NCI-H2107 (cell line): ENCODE measurements at regions not wholly inside any gene's neighbourhood (a gene's known extent, or its start where the extent isn't known, plus 50 kb on each side); places are given as distances from the start of the nearest gene placed in this dataset.
A peak's percentile ranks its signal among the peaks of the same experiment; 100 is the strongest.

Experiments
- DNase-seq: peaks from one replicate; lab custom pipeline; 2025; lab: John Stamatoyannopoulos, UW

GRCh38 chr14:42123526-42123925 lies 516.9 kb downstream of the LRFN5 start:
- no peak for DNase-seq

- no peak for DNase-seq
Observed at GRCh38 chr14:42113358-42114069, 506.8 kb downstream of the LRFN5 start.

- no peak for DNase-seq
Observed at GRCh38 chr14:42112108-42112507, 505.4 kb downstream of the LRFN5 start.

GRCh38 chr14:42111355-42111754 lies 504.7 kb downstream of the LRFN5 start:
- DNase-seq, result no peak

- DNase-seq, result peak; percentile 67
Observed at GRCh38 chr14:42110167-42110566, 503.5 kb downstream of the LRFN5 start.

- DNase-seq, result no peak
Observed at GRCh38 chr14:42095155-42095554, 488.5 kb downstream of the LRFN5 start.

- DNase-seq, result no peak
Observed at GRCh38 chr14:42090122-42090521, 483.4 kb downstream of the LRFN5 start.

GRCh38 chr14:42079911-42080310 lies 473.2 kb downstream of the LRFN5 start:
- DNase-seq, result no peak

- DNase-seq, result no peak
Observed at GRCh38 chr14:42078345-42078744, 471.7 kb downstream of the LRFN5 start.

GRCh38 chr14:42070031-42070430 lies 463.4 kb downstream of the LRFN5 start:
- no peak for DNase-seq

- no peak for DNase-seq
Observed at GRCh38 chr14:42057111-42057510, 450.4 kb downstream of the LRFN5 start.

- DNase-seq, result no peak
Observed at GRCh38 chr14:42047421-42048055, 440.9 kb downstream of the LRFN5 start.

- no peak for DNase-seq
Observed at GRCh38 chr14:42045383-42045782, 438.7 kb downstream of the LRFN5 start.

- no peak for DNase-seq
Observed at GRCh38 chr14:42028607-42029006, 421.9 kb downstream of the LRFN5 start.

GRCh38 chr14:42027271-42027670 lies 420.6 kb downstream of the LRFN5 start:
- no peak for DNase-seq

- no peak for DNase-seq
Observed at GRCh38 chr14:42023452-42023851, 416.8 kb downstream of the LRFN5 start.

GRCh38 chr14:42014301-42014700 lies 407.6 kb downstream of the LRFN5 start:
- no peak for DNase-seq

GRCh38 chr14:42013559-42013958 lies 406.9 kb downstream of the LRFN5 start:
- no peak for DNase-seq

- no peak for DNase-seq
Observed at GRCh38 chr14:42013153-42013552, 406.5 kb downstream of the LRFN5 start.

GRCh38 chr14:42011221-42011620 lies 404.5 kb downstream of the LRFN5 start:
- DNase-seq, result no peak

- DNase-seq, result no peak
Observed at GRCh38 chr14:42004321-42004720, 397.6 kb downstream of the LRFN5 start.

GRCh38 chr14:42002141-42002540 lies 395.5 kb downstream of the LRFN5 start:
- no peak for DNase-seq

GRCh38 chr14:42001431-42001830 lies 394.8 kb downstream of the LRFN5 start:
- DNase-seq, result no peak

GRCh38 chr14:42000450-42000849 lies 393.8 kb downstream of the LRFN5 start:
- no peak for DNase-seq
